Neuronal stem cell (in vitro differentiated cells): ENCODE measurements at regions not wholly inside any gene's neighbourhood (a gene's known extent, or its start where the extent isn't known, plus 50 kb on each side); places are given as distances from the start of the nearest gene placed in this dataset.

Source experiments
- DNase-seq: peaks from one replicate; pipeline ENCODE4 v3.0.0-alpha.2; 2013; ENCODE audit warnings: low spot score
- H2AFZ ChIP-seq: one replicate; pipeline ENCODE4 v1.6.1; 2013; ENCODE audit warnings: mild to moderate bottlenecking, low read length, inconsistent platforms
- H2AK5ac ChIP-seq: 2 replicates; pipeline ENCODE4 v1.6.1; 2013; ENCODE audit warnings: low read depth, mild to moderate bottlenecking, inconsistent platforms, low read length, moderate library complexity, mixed read lengths
- H2BK120ac ChIP-seq: 2 replicates; pipeline ENCODE4 v1.6.1; 2013; ENCODE audit warnings: low read depth, mild to moderate bottlenecking, inconsistent platforms, low read length, moderate library complexity, mixed read lengths
- H2BK12ac ChIP-seq: one replicate; pipeline ENCODE4 v1.6.1; 2013; ENCODE audit warnings: low read length, inconsistent platforms
- H2BK15ac ChIP-seq: 2 replicates; pipeline ENCODE4 v1.6.1; 2013; ENCODE audit warnings: mild to moderate bottlenecking, low read length, inconsistent platforms, mixed read lengths
- H2BK5ac ChIP-seq: one replicate; pipeline ENCODE4 v1.6.1; 2013; ENCODE audit warnings: inconsistent platforms, mild to moderate bottlenecking, low read length, moderate library complexity
- H3K14ac ChIP-seq: one replicate; pipeline ENCODE4 v1.6.1; 2013; ENCODE audit warnings: low read length, inconsistent platforms
- H3K18ac ChIP-seq: 2 replicates; pipeline ENCODE4 v1.6.1; 2013; ENCODE audit warnings: low read length, inconsistent platforms
- H3K23ac ChIP-seq: 2 replicates; pipeline ENCODE4 v1.6.1; 2013; ENCODE audit warnings: low read depth, mild to moderate bottlenecking, mixed read lengths, low read length, inconsistent platforms; ENCODE audit not compliant: poor library complexity
- H3K27ac ChIP-seq: replicated peaks from 3 replicates; pipeline ENCODE4 v1.5.1; 2013; ENCODE audit warnings: low read length, inconsistent platforms
- H3K27me3 ChIP-seq, 3 experiments: 2 replicates each; pipeline ENCODE4 v1.6.1; 2013; ENCODE audit warnings: low read length in 3 of 3, mild to moderate bottlenecking in 2 of 3, inconsistent platforms in 1 of 3, low read depth in 1 of 3, mixed read lengths in 1 of 3, moderate library complexity in 1 of 3; ENCODE audit not compliant: control insufficient read depth in 3 of 3, insufficient read depth in 3 of 3
- H3K36me3 ChIP-seq, 2 donors: replicated peaks in 1 of 2; 2 replicates each; pipeline ENCODE4 v1.6.1; 2013; ENCODE audit warnings: low read length in 2 of 2; ENCODE audit not compliant: control insufficient read depth in 2 of 2, insufficient read depth in 2 of 2
- H3K4ac ChIP-seq: 2 replicates; pipeline ENCODE4 v1.6.1; 2013; ENCODE audit warnings: inconsistent platforms, mild to moderate bottlenecking, low read length, moderate library complexity
- H3K4me1 ChIP-seq, 2 donors: 1 replicate in 1 of 2; 2 replicates in 1 of 2; pipeline ENCODE4 v1.6.1; 2013; ENCODE audit warnings: low read length in 2 of 2, low read depth in 1 of 2; ENCODE audit not compliant: control insufficient read depth in 2 of 2, insufficient read depth in 1 of 2
- H3K4me2 ChIP-seq: one replicate; pipeline ENCODE4 v1.6.1; 2013; ENCODE audit warnings: mild to moderate bottlenecking, low read length, inconsistent platforms; ENCODE audit not compliant: insufficient read depth, poor library complexity, severe bottlenecking
- H3K4me3 ChIP-seq, 2 donors: 2 replicates each; pipeline ENCODE4 v1.5.1; 2013; ENCODE audit warnings: low read length in 2 of 2, mild to moderate bottlenecking in 2 of 2, inconsistent platforms in 1 of 2, moderate library complexity in 1 of 2
- H3K79me1 ChIP-seq: one replicate; pipeline ENCODE4 v1.6.1; 2013; ENCODE audit warnings: low read depth, mild to moderate bottlenecking, inconsistent platforms, low read length, moderate library complexity
- H3K9ac ChIP-seq: one replicate; pipeline ENCODE4 v1.6.1; 2013; ENCODE audit warnings: mild to moderate bottlenecking, low read depth, low read length, inconsistent platforms; ENCODE audit not compliant: poor library complexity
- H3K9me3 ChIP-seq, 2 donors: replicated peaks in 1 of 2; 2 replicates each; pipeline versions ENCODE3 to v1.6.1; 2013; ENCODE audit warnings: low read length in 2 of 2, mild to moderate bottlenecking in 2 of 2, inconsistent platforms in 1 of 2, low read depth in 1 of 2, mixed read lengths in 1 of 2, moderate library complexity in 1 of 2; ENCODE audit not compliant: control insufficient read depth in 2 of 2, insufficient read depth in 1 of 2
- H4K8ac ChIP-seq: one replicate; pipeline ENCODE4 v1.6.1; 2013; ENCODE audit warnings: low read depth, mild to moderate bottlenecking, inconsistent platforms, low read length, moderate library complexity
- H4K91ac ChIP-seq: one replicate; pipeline ENCODE4 v1.6.1; 2013; ENCODE audit warnings: low read length, low read depth, mild to moderate bottlenecking, inconsistent platforms; ENCODE audit not compliant: poor library complexity
- WGBS, 2 donors: extraction: QIAGEN DNeasy Blood & Tissue Kit; methylation state at CpG; one replicate each; pipeline ENCODE4 v1.1.7; 2013; ENCODE audit warnings: missing lambda C conversion rate in 2 of 2, mixed read lengths in 1 of 2; ENCODE audit not compliant: insufficient read length in 2 of 2, insufficient replicate concordance in 1 of 2; ENCODE audit errors: extremely low coverage in 2 of 2; 5-methylcytosine and 5-hydroxymethylcytosine counted together

DNA sequence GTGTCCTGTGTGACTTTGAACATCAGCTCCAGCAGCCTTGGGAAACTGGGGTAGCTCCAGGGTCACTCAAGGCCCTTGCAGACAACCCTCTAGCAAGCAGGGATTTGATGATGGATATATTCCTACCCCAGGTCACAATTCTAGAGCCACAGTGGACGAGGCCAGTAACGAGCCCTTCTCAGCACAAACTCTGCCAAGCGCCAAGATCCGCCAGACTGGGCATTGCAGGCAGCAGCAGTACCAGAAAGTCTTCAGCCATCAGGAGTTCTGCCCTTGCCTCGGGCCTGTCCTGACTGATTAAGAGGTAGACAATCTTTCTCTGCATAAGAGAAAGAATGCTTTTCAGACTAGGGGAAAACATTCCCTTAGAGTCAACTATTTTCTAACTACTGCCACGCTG is 259.1 kb downstream of the FBXO15 start:
- Histone ChIP-seq H2BK15ac (no peak overlapping the region), H4K8ac (no peak overlapping the region), H3K27ac (no peak overlapping the region), H3K14ac (no peak overlapping the region), H3K79me1 (no peaks in the 10 kb centered on the region), H3K36me3 (no peaks in the 10 kb centered on the region), H2AK5ac (no peak overlapping the region), H2AFZ (no peak overlapping the region), H3K4me1 (peaks cover 3 to 15% of the 10 kb centered on the region in 2 donors), H2BK12ac (no peak overlapping the region), H3K18ac (no peak overlapping the region), H3K4me3 (peak overlapping the region in 1 of 2 donors; percentile 12), H3K9ac (no peak overlapping the region), H3K4ac (no peak overlapping the region), H4K91ac (no peak overlapping the region), H2BK5ac (no peak overlapping the region), H3K27me3 (no peaks in the 10 kb centered on the region), H2BK120ac (no peak overlapping the region), H3K9me3 (no peaks in the 10 kb centered on the region), H3K4me2 (no peak overlapping the region), H3K23ac (no peak overlapping the region)
- DNase-seq, result no peak
- WGBS, 2 donors, result no CpG with 5 or more reads among the region's 6 CpGs

DNA sequence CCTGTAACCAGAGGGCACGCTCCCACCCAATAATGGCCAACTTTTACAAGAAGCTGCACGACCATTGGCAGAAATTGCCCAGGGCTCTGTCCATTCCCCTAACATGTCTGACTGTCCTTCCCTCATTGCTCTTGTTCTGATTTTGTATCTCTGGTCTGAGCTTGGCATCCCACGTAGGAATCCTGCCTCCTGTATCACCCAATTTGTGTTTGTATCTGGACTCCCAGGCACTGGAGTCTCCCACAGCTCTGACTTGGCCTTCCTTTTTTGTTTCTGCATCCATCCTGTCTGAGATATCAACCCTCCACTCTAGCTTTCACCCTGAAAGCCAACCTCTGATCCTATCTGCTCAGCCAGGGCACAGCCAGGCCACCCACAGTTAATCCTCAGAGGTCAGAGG is 259.8 kb downstream of the FBXO15 start:
- H3K14ac ChIP-seq, result no peak overlapping the region
- no peak overlapping the region for H3K4me3 ChIP-seq
- no peak for DNase-seq
- H3K23ac ChIP-seq, result no peak overlapping the region
- H3K79me1 ChIP-seq, result no peaks in the 10 kb centered on the region
- H2AFZ ChIP-seq, result no peak overlapping the region
- no peak overlapping the region for H2BK12ac ChIP-seq
- H3K9ac ChIP-seq, result no peak overlapping the region
- no peak overlapping the region for H2AK5ac ChIP-seq
- no peak overlapping the region for H2BK5ac ChIP-seq
- no peak overlapping the region for H3K4me2 ChIP-seq
- H4K8ac ChIP-seq, result no peak overlapping the region
- H2BK120ac ChIP-seq, result no peak overlapping the region
- no peaks in the 10 kb centered on the region for H3K27me3 ChIP-seq
- H3K4me1 ChIP-seq, result peaks cover 3 to 15% of the 10 kb centered on the region in 2 donors
- H2BK15ac ChIP-seq, result no peak overlapping the region
- no peaks in the 10 kb centered on the region for H3K9me3 ChIP-seq
- WGBS, 2 donors, result no CpG with 5 or more reads among the region's 3 CpGs
- H3K4ac ChIP-seq, result no peak overlapping the region
- no peak overlapping the region for H3K18ac ChIP-seq
- H3K27ac ChIP-seq, result no peak overlapping the region
- H3K36me3 ChIP-seq, result no peaks in the 10 kb centered on the region
- no peak overlapping the region for H4K91ac ChIP-seq

DNA sequence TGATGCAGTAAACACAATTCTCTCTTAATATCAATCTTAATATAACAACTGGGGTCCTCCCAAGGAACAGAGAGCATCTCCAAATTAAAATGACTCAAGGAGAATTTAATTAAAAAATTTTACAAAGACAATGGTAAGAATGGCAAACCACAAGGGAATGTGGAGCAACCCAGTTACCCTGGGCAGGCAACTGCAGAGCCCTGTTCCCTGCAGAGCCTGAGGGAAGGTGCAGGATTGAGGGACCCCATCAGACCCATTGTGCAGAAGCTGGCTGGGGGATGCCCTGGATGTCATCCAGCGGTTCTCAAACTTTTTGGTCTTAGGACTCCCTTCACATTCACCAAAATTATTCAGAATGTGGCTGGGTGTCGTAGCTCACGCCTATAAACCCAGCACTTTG is 262.8 kb downstream of the FBXO15 start:
- Histone ChIP-seq H4K8ac (no peak overlapping the region), H2AK5ac (no peak overlapping the region), H3K23ac (no peak overlapping the region), H3K36me3 (no peaks in the 10 kb centered on the region), H3K4me3 (no peak overlapping the region), H3K4me1 (peaks cover 0 to 5% of the 10 kb centered on the region in 2 donors), H3K4ac (no peak overlapping the region), H2BK12ac (no peak overlapping the region), H4K91ac (no peak overlapping the region), H3K9ac (no peak overlapping the region), H2BK15ac (no peak overlapping the region), H2BK5ac (no peak overlapping the region), H3K18ac (no peak overlapping the region), H3K27me3 (no peaks in the 10 kb centered on the region), H3K4me2 (no peak overlapping the region), H3K79me1 (no peaks in the 10 kb centered on the region), H2BK120ac (no peak overlapping the region), H3K27ac (no peak overlapping the region), H3K9me3 (no peaks in the 10 kb centered on the region), H2AFZ (no peak overlapping the region), H3K14ac (no peak overlapping the region)
- no peak for DNase-seq
- WGBS, 2 donors, result no CpG with 5 or more reads among the region's 3 CpGs

DNA sequence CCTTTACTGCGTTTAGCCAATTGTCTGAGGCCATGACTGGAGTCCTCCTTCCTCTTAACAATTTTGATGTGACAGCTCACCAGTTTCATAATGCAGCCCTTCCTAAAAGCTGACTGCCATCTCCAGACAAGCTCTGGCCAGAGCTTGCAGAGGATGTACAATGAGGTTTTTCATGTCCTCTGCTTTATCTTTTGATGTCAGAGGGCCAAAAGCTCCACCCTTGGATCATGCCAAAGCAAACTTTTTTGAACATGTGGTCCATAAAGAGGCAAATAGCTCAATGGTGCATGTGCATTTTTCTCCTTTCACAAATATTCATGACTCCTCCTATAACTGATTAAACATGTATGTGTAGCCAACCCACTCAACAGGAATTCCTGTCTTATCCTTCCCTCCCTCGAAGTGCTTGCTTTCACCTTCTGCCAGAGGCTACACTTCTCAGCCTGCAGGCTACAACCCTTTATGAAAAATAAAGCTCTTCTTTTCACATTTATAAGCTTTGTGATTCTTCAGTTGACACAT is 266.2 kb downstream of the FBXO15 start:
- H3K4me3 ChIP-seq, result no peak overlapping the region
- WGBS, 2 donors, result no CpG with 5 or more reads among the region's 2 CpGs
- no peak overlapping the region for H4K91ac ChIP-seq
- no peaks in the 10 kb centered on the region for H3K9me3 ChIP-seq
- no peak overlapping the region for H3K27ac ChIP-seq
- no peak overlapping the region for H2BK120ac ChIP-seq
- no peak overlapping the region for H3K4me2 ChIP-seq
- H3K23ac ChIP-seq, result no peak overlapping the region
- no peak overlapping the region for H3K14ac ChIP-seq
- no peak overlapping the region for H2BK12ac ChIP-seq
- H3K4me1 ChIP-seq, result peaks cover 0 to 1% of the 10 kb centered on the region in 2 donors
- no peak overlapping the region for H3K9ac ChIP-seq
- H3K4ac ChIP-seq, result no peak overlapping the region
- H3K36me3 ChIP-seq, result no peaks in the 10 kb centered on the region
- no peak overlapping the region for H2AFZ ChIP-seq
- no peak overlapping the region for H4K8ac ChIP-seq
- no peak overlapping the region for H2BK15ac ChIP-seq
- DNase-seq, result no peak
- H2AK5ac ChIP-seq, result no peak overlapping the region
- no peaks in the 10 kb centered on the region for H3K79me1 ChIP-seq
- no peak overlapping the region for H2BK5ac ChIP-seq
- no peak overlapping the region for H3K18ac ChIP-seq
- H3K27me3 ChIP-seq, result no peaks in the 10 kb centered on the region
